OCI-LY3 (cell line): ENCODE measurements at regions not wholly inside any gene's neighbourhood (a gene's known extent, or its start where the extent isn't known, plus 50 kb on each side); places are given as distances from the start of the nearest gene placed in this dataset.
"Not testable (repeated sequence)": the region's sequence is repeated elsewhere in the genome, so short reads cannot be mapped to it uniquely, and the experiment has no call there.

Experiments
- H2AFZ ChIP-seq: fragments of 200-600, 300-600 bp; shearing (Covaris generic); 2 replicates; pipeline ENCODE4 v1.6.0; 2014; ENCODE audit warnings: antibody characterized with exemption, low read depth, low read length
- H3K27ac ChIP-seq: fragments of 200-600, 300-600 bp; sonication (generic); 2 replicates; pipeline ENCODE4 v1.5.1; 2014; ENCODE audit warnings: mild to moderate bottlenecking, low read length, moderate library complexity, mixed read lengths
- H3K27me3 ChIP-seq: fragments of 200-600, 300-600 bp; sonication (generic); 2 replicates; pipeline ENCODE4 v1.6.1; 2014; ENCODE audit warnings: low read depth, low read length, mixed read lengths
- H3K36me3 ChIP-seq: fragments of 200-600, 300-600 bp; sonication (generic); replicated peaks from 2 replicates; pipeline ENCODE3; 2014; ENCODE audit warnings: low read depth, low read length, mixed read lengths
- H3K4me1 ChIP-seq: fragments of 300-600, 200-600 bp; sonication (generic); 2 replicates; pipeline ENCODE4 v1.6.1; 2014; ENCODE audit warnings: low read length, mixed read lengths
- H3K4me2 ChIP-seq: fragments of 200-600, 300-600 bp; sonication (generic); 2 replicates; pipeline ENCODE4 v1.6.1; 2014; ENCODE audit warnings: low read length, mixed read lengths
- H3K4me3 ChIP-seq: fragments of 300-600, 200-600 bp; sonication (generic); 2 replicates; pipeline ENCODE4 v1.5.1; 2014; ENCODE audit warnings: antibody characterized with exemption, mild to moderate bottlenecking, low read length, moderate library complexity
- H3K79me2 ChIP-seq: fragments of 300-600, 200-600 bp; shearing (Covaris generic); 2 replicates; pipeline ENCODE4 v1.6.1; 2014; ENCODE audit warnings: mild to moderate bottlenecking, low read length, mixed read lengths
- H3K9ac ChIP-seq: fragments of 300-600, 200-600 bp; shearing (Covaris generic); 2 replicates; pipeline ENCODE4 v1.6.0; 2014; ENCODE audit warnings: mild to moderate bottlenecking, low read length, moderate library complexity
- H3K9me3 ChIP-seq: fragments of 200-600, 300-600 bp; shearing (Covaris generic); 2 replicates; pipeline ENCODE4 v1.6.1; 2014; ENCODE audit warnings: low read length, mixed read lengths; ENCODE audit not compliant: insufficient read depth
- H4K20me1 ChIP-seq: fragments of 200-600, 300-600 bp; sonication (generic); 2 replicates; pipeline ENCODE4 v1.6.1; 2016; ENCODE audit warnings: low read length, mixed read lengths; ENCODE audit not compliant: insufficient read depth
- CTCF ChIP-seq: fragments of 200-600, 300-600 bp; sonication (generic); IDR thresholded peaks from 2 replicates; pipeline ENCODE4 v1.5.1; 2014; ENCODE audit warnings: antibody characterized with exemption, low read length, low read depth
- EZH2phosphoT487 ChIP-seq: fragments of 200-600 bp; shearing (Covaris generic); IDR thresholded peaks from 2 replicates; pipeline ENCODE4 v1.6.1; 2018; ENCODE audit warnings: antibody characterized with exemption, mixed run types, low read depth

- Histone ChIP-seq H3K4me1 (no peaks in the 10 kb centered on the region), H3K79me2 (no peaks in the 10 kb centered on the region), H3K27me3 (peaks cover 25% of the 10 kb centered on the region), H4K20me1 (no peaks in the 10 kb centered on the region), H3K27ac (no peak overlapping the region), H2AFZ (no peak overlapping the region), H3K9ac (no peak overlapping the region), H3K4me3 (no peak overlapping the region), H3K9me3 (no peaks in the 10 kb centered on the region), H3K36me3 (no peaks in the 10 kb centered on the region), H3K4me2 (no peak overlapping the region)
- TF ChIP-seq EZH2phosphoT487, result no peak
- TF ChIP-seq CTCF, result no peak
Measured at GRCh38 chr16:48059936-48060335, 95.9 kb downstream of the ABCC12 start.

GRCh38 chr16:48059190-48059589 is 96.6 kb downstream of the ABCC12 start:
- H3K9me3 ChIP-seq, H2AFZ ChIP-seq, H3K27ac ChIP-seq, H4K20me1 ChIP-seq, H3K4me1 ChIP-seq, H3K4me2 ChIP-seq, H3K9ac ChIP-seq, H3K79me2 ChIP-seq, H3K4me3 ChIP-seq, H3K36me3 ChIP-seq: not testable (repeated sequence)
- H3K27me3 ChIP-seq, result peaks cover 29% of the 10 kb centered on the region

- no peak for TF ChIP-seq EZH2phosphoT487
- TF ChIP-seq CTCF, result no peak
Measured at GRCh38 chr16:48057048-48057447, 98.7 kb downstream of the ABCC12 start.

GRCh38 chr16:48054881-48055601 is 100.8 kb downstream of the ABCC12 start:
- H3K27ac ChIP-seq, result no peak overlapping the region
- no peaks in the 10 kb centered on the region for H3K79me2 ChIP-seq
- H3K4me1 ChIP-seq, result no peaks in the 10 kb centered on the region
- H3K9me3 ChIP-seq, result no peaks in the 10 kb centered on the region
- H3K9ac ChIP-seq, result no peak overlapping the region
- no peaks in the 10 kb centered on the region for H4K20me1 ChIP-seq
- H3K27me3 ChIP-seq, result peaks cover 47% of the 10 kb centered on the region
- H3K4me2 ChIP-seq, result no peak overlapping the region
- no peaks in the 10 kb centered on the region for H3K36me3 ChIP-seq
- H3K4me3 ChIP-seq, result no peak overlapping the region
- H2AFZ ChIP-seq, result no peak overlapping the region
- peak; percentile 76 for TF ChIP-seq CTCF
- no peak for TF ChIP-seq EZH2phosphoT487

More at GRCh38 chr16:48057048-48057447, 98.7 kb downstream of the ABCC12 start:
- Histone ChIP-seq H3K9me3 (no peaks in the 10 kb centered on the region), H2AFZ (no peak overlapping the region), H3K9ac (no peak overlapping the region), H3K4me2 (no peak overlapping the region), H3K4me3 (no peak overlapping the region), H4K20me1 (no peaks in the 10 kb centered on the region), H3K79me2 (no peaks in the 10 kb centered on the region), H3K36me3 (no peaks in the 10 kb centered on the region), H3K27me3 (peaks cover 42% of the 10 kb centered on the region), H3K27ac (no peak overlapping the region), H3K4me1 (no peaks in the 10 kb centered on the region)

GRCh38 chr16:48053418-48053745 is 102.4 kb downstream of the ABCC12 start:
- Histone ChIP-seq H3K9ac (no peak overlapping the region), H3K27me3 (peaks cover 59% of the 10 kb centered on the region), H3K36me3 (no peaks in the 10 kb centered on the region), H4K20me1 (no peaks in the 10 kb centered on the region), H3K27ac (no peak overlapping the region), H3K9me3 (no peaks in the 10 kb centered on the region), H2AFZ (no peak overlapping the region), H3K79me2 (no peaks in the 10 kb centered on the region), H3K4me2 (no peak overlapping the region), H3K4me1 (no peaks in the 10 kb centered on the region), H3K4me3 (no peak overlapping the region)
- TF ChIP-seq CTCF (no peak), EZH2phosphoT487 (no peak)
